GM23338 (cell line): ENCODE measurements at regions not wholly inside any gene's neighbourhood (a gene's known extent, or its start where the extent isn't known, plus 50 kb on each side); places are given as distances from the start of the nearest gene placed in this dataset.

Source experiments
- ATAC-seq: fragments of 200-7000 bp; cut with Tn5 transposase; 3 replicates; pipeline ENCODE4 v1.9.1; 2020
- DNase-seq: peaks from one replicate; pipeline ENCODE4 v3.0.0-alpha.2; 2015; ENCODE audit warnings: low spot score
- H2AFZ ChIP-seq: fragments of 200-600 bp; sonication (generic); 2 replicates; pipeline ENCODE4 v1.8.0; 2016; ENCODE audit warnings: antibody characterized with exemption, mild to moderate bottlenecking, moderate library complexity
- H3F3A ChIP-seq: fragments of 200-600 bp; sonication (generic); replicated peaks from 2 replicates; pipeline ENCODE4 v1.8.0; 2017; ENCODE audit warnings: antibody characterized with exemption, mixed run types, low read depth
- H3K27ac ChIP-seq: fragments of 200-600 bp; sonication (generic); 2 replicates; pipeline ENCODE4 v1.6.1; 2016; ENCODE audit warnings: low read depth
- H3K27me3 ChIP-seq: fragments of 200-600 bp; sonication (generic); 2 replicates; pipeline ENCODE4 v1.8.0; 2016; ENCODE audit warnings: mild to moderate bottlenecking, mixed run types, moderate library complexity; ENCODE audit not compliant: insufficient read depth
- H3K36me3 ChIP-seq: fragments of 200-600 bp; sonication (generic); 2 replicates; pipeline ENCODE4 v1.8.0; 2016; ENCODE audit warnings: mild to moderate bottlenecking; ENCODE audit not compliant: insufficient read depth
- H3K4me1 ChIP-seq: fragments of 200-600 bp; sonication (generic); 2 replicates; pipeline ENCODE4 v1.8.0; 2016; ENCODE audit warnings: mild to moderate bottlenecking, moderate library complexity; ENCODE audit not compliant: insufficient read depth
- H3K4me2 ChIP-seq: fragments of 200-600 bp; sonication (generic); 2 replicates; pipeline ENCODE4 v1.7.1; 2017; ENCODE audit warnings: mixed run types
- H3K4me3 ChIP-seq: fragments of 200-600 bp; sonication (generic); 2 replicates; pipeline ENCODE4 v1.6.1; 2016; ENCODE audit warnings: mixed run types
- H3K79me2 ChIP-seq: fragments of 200-600 bp; sonication (generic); replicated peaks from 2 replicates; pipeline ENCODE4 v1.8.0; 2017; ENCODE audit warnings: mild to moderate bottlenecking; ENCODE audit not compliant: insufficient read depth
- H3K9me2 ChIP-seq: fragments of 200-600 bp; sonication (generic); 2 replicates; pipeline ENCODE4 v1.8.0; 2017; ENCODE audit not compliant: insufficient read depth
- H4K20me1 ChIP-seq: fragments of 200-600 bp; sonication (generic); replicated peaks from 2 replicates; pipeline ENCODE4 v1.8.0; 2017; ENCODE audit warnings: mild to moderate bottlenecking; ENCODE audit not compliant: insufficient read depth
- H3K27ac Mint-ChIP-seq: 2 replicates; pipeline ENCODE4 v1.8.0; 2020; ENCODE audit warnings: inconsistent platforms, mild to moderate bottlenecking, moderate library complexity, mixed read lengths
- H3K27me3 Mint-ChIP-seq: 3 replicates; pipeline ENCODE4 v1.8.0; 2022; ENCODE audit warnings: low read depth, mild to moderate bottlenecking, moderate library complexity, mixed read lengths, inconsistent platforms; ENCODE audit not compliant: insufficient read depth, poor library complexity
- H3K36me3 Mint-ChIP-seq: 3 replicates; pipeline ENCODE4 v1.8.0; 2021; ENCODE audit warnings: low read depth, mild to moderate bottlenecking, inconsistent platforms, moderate library complexity, mixed read lengths
- H3K4me1 Mint-ChIP-seq: 3 replicates; pipeline ENCODE4 v1.8.0; 2020; ENCODE audit warnings: mild to moderate bottlenecking, inconsistent platforms, mixed read lengths
- H3K4me3 Mint-ChIP-seq: 3 replicates; pipeline ENCODE4 v1.8.0; 2021; ENCODE audit warnings: moderate library complexity, mild to moderate bottlenecking, inconsistent platforms, mixed read lengths
- H3K9me3 Mint-ChIP-seq: 3 replicates; pipeline ENCODE4 v1.8.0; 2020; ENCODE audit warnings: moderate library complexity, mild to moderate bottlenecking, inconsistent platforms, mixed read lengths
- CREB1 ChIP-seq: fragments of 250-450 bp; sonication (Bioruptor Pico); IDR thresholded peaks from 2 replicates; pipeline ENCODE4 v1.5.0; 2020; ENCODE audit warnings: low read depth, mild to moderate bottlenecking, moderate library complexity
- CTCF ChIP-seq, 2 experiments: fragments of 200-600 bp in 1 of 2; sonication (generic) in 1 of 2; conservative IDR thresholded peaks; 2 replicates each; pipeline versions ENCODE4 v1.5.1 to v1.6.1; 2016 to 2017; ENCODE audit warnings: antibody characterized with exemption in 2 of 2, low read depth in 2 of 2, mild to moderate bottlenecking in 2 of 2, moderate library complexity in 1 of 2
- EZH2 ChIP-seq: fragments of 200-600 bp; sonication (generic); IDR thresholded peaks from one replicate; pipeline ENCODE4 v1.8.0; 2017; ENCODE audit warnings: antibody characterized with exemption, mild to moderate bottlenecking, low read depth; ENCODE audit not compliant: unreplicated experiment
- EZH2phosphoT487 ChIP-seq: fragments of 200-600 bp; sonication (generic); IDR thresholded peaks from one replicate; pipeline ENCODE4 v1.8.1; 2018; ENCODE audit warnings: antibody characterized with exemption; ENCODE audit not compliant: unreplicated experiment
- POLR2AphosphoS5 ChIP-seq: IDR thresholded peaks from 2 replicates; pipeline ENCODE4 v1.6.1; 2016; ENCODE audit warnings: antibody characterized with exemption, low read depth
- REST ChIP-seq: IDR thresholded peaks from one replicate; pipeline ENCODE4 v1.6.1; 2018; ENCODE audit warnings: antibody characterized with exemption; ENCODE audit not compliant: unreplicated experiment
- STAT1 ChIP-seq: IDR thresholded peaks from one replicate; pipeline ENCODE4 v1.6.1; 2016; ENCODE audit warnings: antibody characterized with exemption; ENCODE audit not compliant: unreplicated experiment
- ZNF331 ChIP-seq: fragments of 250-450 bp; sonication (Bioruptor Pico); IDR thresholded peaks from 2 replicates; pipeline ENCODE4 v1.5.0; 2020; ENCODE audit warnings: low read depth, mild to moderate bottlenecking, moderate library complexity
- ZNF462 ChIP-seq: fragments of 250-450 bp; sonication (Bioruptor Pico); IDR thresholded peaks from 2 replicates; pipeline ENCODE4 v1.5.0; 2020; ENCODE audit warnings: mild to moderate bottlenecking, moderate library complexity

- TF ChIP-seq CTCF (conservative IDR thresholded peaks at IDR 0.05; ENCODE audit: low read depth in 2 of 2) (no peak), POLR2AphosphoS5 (no peak), ZNF331 (CRISPR knock-in tag) (no peak), EZH2phosphoT487 (no peak), REST (no peak), STAT1 (no peak), EZH2 (no peak)
Measured at GRCh38 chr7:54360075-54360840, 181.9 kb upstream of the VSTM2A start (continued).

GRCh38 chr7:54390565-54390964 is 151.6 kb upstream of the VSTM2A start:
- no peaks in the 10 kb centered on the region for H3K79me2 ChIP-seq
- no peak for ATAC-seq
- no peak for DNase-seq
- no peaks in the 10 kb centered on the region for H3K9me2 ChIP-seq
- no peaks in the 10 kb centered on the region for H4K20me1 ChIP-seq
- H3K4me1 ChIP-seq: no peaks in the 10 kb centered on the region; the same call in 1 of the 2 replicates
- no peak overlapping the region for H3K27ac ChIP-seq
- no peaks in the 10 kb centered on the region for H3K4me1 Mint-ChIP-seq
- H3F3A ChIP-seq: peaks cover 3% of the 10 kb centered on the region; the same call in 1 of the 2 replicates
- H3K4me3 ChIP-seq: no peak overlapping the region
- H3K27me3 ChIP-seq: no peaks in the 10 kb centered on the region
- H3K36me3 Mint-ChIP-seq: peaks cover 24% of the 10 kb centered on the region
- H3K27me3 Mint-ChIP-seq: no peaks in the 10 kb centered on the region
- H3K4me2 ChIP-seq: no peak overlapping the region
- H3K27ac Mint-ChIP-seq: no peak overlapping the region
- no peak overlapping the region for H2AFZ ChIP-seq
- H3K9me3 Mint-ChIP-seq: peaks cover 46% of the 10 kb centered on the region
- TF ChIP-seq REST: no peak
- TF ChIP-seq ZNF462: no peak
- no peak for TF ChIP-seq STAT1
- no peak for TF ChIP-seq CREB1 (CRISPR knock-in tag)
- H3K4me3 Mint-ChIP-seq: no peak overlapping the region
- H3K36me3 ChIP-seq: no peaks in the 10 kb centered on the region
